C4-2B (cell line): ENCODE measurements at regions not wholly inside any gene's neighbourhood (a gene's known extent, or its start where the extent isn't known, plus 50 kb on each side); places are given as distances from the start of the nearest gene placed in this dataset.

Source experiments
- CTCF ChIP-seq: fragments of 450-650 bp; conservative IDR thresholded peaks from 2 replicates; pipeline ENCODE4 v1.5.1; 2017; ENCODE audit warnings: mild to moderate bottlenecking
- ZFX ChIP-seq: fragments of 450-650 bp; IDR thresholded peaks from 2 replicates; pipeline ENCODE4 v1.6.1; 2017

GRCh38 chr11:92082652-92083051 is 142.0 kb upstream of the FAT3 start:
- TF ChIP-seq CTCF (no peak), ZFX (no peak)
